Middle frontal gyrus (tissue), 1 donor: ENCODE measurements at regions not wholly inside any gene's neighbourhood (a gene's known extent, or its start where the extent isn't known, plus 50 kb on each side); places are given as distances from the start of the nearest gene placed in this dataset.

Source experiments
- DNase-seq: peaks from one replicate; pipeline ENCODE4 v3.0.0-alpha.2; 2015; ENCODE audit warnings: low spot score; ENCODE audit errors: extremely low spot score

GRCh38 chr14:104274806-104275205, 136.4 kb downstream of the KIF26A start:
- no peak for DNase-seq

- no peak for DNase-seq
Observed at GRCh38 chr14:104277416-104278213, 139.2 kb downstream of the KIF26A start.

GRCh38 chr14:104278214-104278534, 139.8 kb downstream of the KIF26A start:
- DNase-seq = no peak

GRCh38 chr14:104280085-104280901, 141.9 kb downstream of the KIF26A start:
- DNase-seq = no peak

- DNase-seq = no peak
Observed at GRCh38 chr14:104280902-104281767, 142.7 kb downstream of the KIF26A start.

GRCh38 chr14:104281768-104282301, 143.4 kb downstream of the KIF26A start:
- no peak for DNase-seq

- no peak for DNase-seq
Observed at GRCh38 chr14:104282332-104283196, 144.2 kb downstream of the KIF26A start.

- no peak for DNase-seq
Observed at GRCh38 chr14:104283197-104284106, 145.1 kb downstream of the KIF26A start.

GRCh38 chr14:104284107-104284592, 145.8 kb downstream of the KIF26A start:
- no peak for DNase-seq

- no peak for DNase-seq
Observed at GRCh38 chr14:104284636-104285507, 146.5 kb downstream of the KIF26A start.

- no peak for DNase-seq
Observed at GRCh38 chr14:104285508-104285840, 147.1 kb downstream of the KIF26A start.

GRCh38 chr14:104286086-104286485, 147.7 kb downstream of the KIF26A start:
- no peak for DNase-seq

GRCh38 chr14:104286496-104286895, 148.1 kb downstream of the KIF26A start:
- DNase-seq = no peak

- DNase-seq = no peak
Observed at GRCh38 chr14:104287301-104288009, 149.1 kb downstream of the KIF26A start.

- DNase-seq = no peak
Observed at GRCh38 chr14:104288272-104288671, 149.9 kb downstream of the KIF26A start.

- DNase-seq = no peak
Observed at GRCh38 chr14:104289507-104289906, 151.1 kb downstream of the KIF26A start.

- no peak for DNase-seq
Observed at GRCh38 chr14:104290058-104290667, 151.8 kb downstream of the KIF26A start.
